Adrenal gland (tissue), 9 donors: ENCODE measurements at regions not wholly inside any gene's neighbourhood (a gene's known extent, or its start where the extent isn't known, plus 50 kb on each side); places are given as distances from the start of the nearest gene placed in this dataset.
"Not testable (repeated sequence)": the region's sequence is repeated elsewhere in the genome, so short reads cannot be mapped to it uniquely, and the experiment has no call there.

Source experiments
- DNase-seq, 7 donors: peaks; one replicate each; pipeline ENCODE4 v3.0.0-alpha.2; 2019 to 2020
- H3K27ac ChIP-seq, 5 donors: fragments of 200-600 bp; sonication (generic) in 4 of 5; 1 replicate in 3 of 5; 2 replicates in 2 of 5; pipeline versions ENCODE4 v1.5.1 to v1.8.0; 2016 to 2020; ENCODE audit warnings: mild to moderate bottlenecking in 1 of 5
- H3K27me3 ChIP-seq: fragments of 200-600 bp; 2 replicates; pipeline ENCODE4 v1.8.0; 2021
- H3K36me3 ChIP-seq, 2 donors: fragments of 200-600 bp; replicated peaks in 1 of 2; 1 replicate in 1 of 2; 2 replicates in 1 of 2; pipeline versions ENCODE4 v1.5.1 to v1.8.0; 2018 to 2022
- H3K4me1 ChIP-seq, 2 donors: fragments of 200-600 bp; replicated peaks in 1 of 2; 1 replicate in 1 of 2; 2 replicates in 1 of 2; pipeline versions ENCODE4 v1.5.1 to v1.8.0; 2018 to 2021
- H3K4me3 ChIP-seq, 4 donors: fragments of 200-600 bp; sonication (generic) in 3 of 4; one replicate each; pipeline ENCODE4 v1.5.1; 2016 to 2018
- H3K9me3 ChIP-seq, 3 donors: fragments of 200-600 bp; sonication (generic) in 1 of 3; replicated peaks in 1 of 3; 1 replicate in 2 of 3; 2 replicates in 1 of 3; pipeline versions ENCODE4 v1.5.1 to v1.8.0; 2016 to 2021
- CTCF ChIP-seq, 6 experiments: fragments of 450-650 bp in 4 of 6; fragments of 200-600 bp in 2 of 6; sonication (generic) in 1 of 6; IDR thresholded peaks; 1 replicate in 5 of 6; 2 replicates in 1 of 6; pipeline versions ENCODE4 v1.5.1 to v1.8.0; 2016 to 2021; ENCODE audit warnings: antibody characterized with exemption in 6 of 6, mild to moderate bottlenecking in 2 of 6, moderate library complexity in 1 of 6
- POLR2A ChIP-seq, 2 donors: fragments of 450-650 bp; IDR thresholded peaks; one replicate each; pipeline ENCODE4 v1.6.1; 2017; ENCODE audit warnings: antibody characterized with exemption in 2 of 2, mild to moderate bottlenecking in 2 of 2, moderate library complexity in 1 of 2
- WGBS, 4 donors: extraction: QIAGEN DNeasy Blood & Tissue Kit in 2 of 4; methylation state at CpG; one replicate each; pipeline versions ENCODE4 v1.1.5 to v1.1.7; 2013 to 2017; 5-methylcytosine and 5-hydroxymethylcytosine counted together
- intact Hi-C, 2 donors: fragments of 100-400 bp; cut with DNase I; formaldehyde crosslinking; loops; one replicate each; pipeline versions ENCODE4 v1.14.1 to v1.15.0; 2022 to 2023
- donor health status: healthy with polysubstance abuse.
- donor health status: Bipolar disorder and iron deficiency.
- donor health status: DM: yes; HTN: yes; CAD: no.
- donor health status: DM: no; HTN: no; CAD: no.
- donor health status: DM: no; HTN: no; CAD: no.

DNA sequence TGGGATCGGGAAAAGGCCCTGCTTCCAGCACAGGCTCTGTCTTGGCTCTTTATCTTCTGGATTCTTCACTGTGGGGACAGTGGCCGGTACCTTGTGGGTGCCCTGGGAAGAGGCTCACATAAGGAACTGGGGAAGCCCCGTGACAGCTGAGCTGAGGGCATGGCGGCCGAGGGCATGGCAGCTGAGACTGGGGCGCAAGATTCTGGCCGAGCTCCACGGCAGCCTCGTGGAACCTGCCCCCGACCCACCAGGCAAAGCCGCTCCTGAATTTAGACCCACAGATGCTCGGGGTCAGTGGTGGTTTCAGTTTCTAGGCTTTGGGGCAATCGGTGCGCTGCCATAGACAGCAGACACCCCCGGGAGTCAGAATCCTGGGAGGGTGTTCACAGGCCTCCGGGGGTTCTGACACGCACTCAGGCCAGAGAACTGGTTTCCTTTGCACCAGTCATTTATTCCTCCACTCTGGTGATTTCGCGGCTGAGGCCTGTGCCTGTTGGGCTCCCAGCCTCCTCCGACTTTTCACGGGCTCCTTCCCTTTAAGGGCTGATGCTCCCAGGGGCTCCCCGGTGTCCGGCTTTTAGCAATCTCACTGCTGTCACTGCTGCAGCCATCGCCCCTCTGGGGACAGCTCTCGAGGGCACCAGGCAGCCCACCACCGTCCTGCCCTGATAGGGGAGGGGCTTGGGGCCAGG lies 117.6 kb downstream of the TEX29 start:
- Histone ChIP-seq H3K27me3 (no peaks in the 10 kb centered on the region), H3K4me1 (no peaks in the 10 kb centered on the region), H3K4me3 (no peak overlapping the region), H3K36me3 (no peaks in the 10 kb centered on the region), H3K27ac (no peak overlapping the region), H3K9me3 (no peaks in the 10 kb centered on the region)
- intact Hi-C loops: no loop called here
- TF ChIP-seq CTCF (IDR thresholded peaks at IDR 0.05) (no peak), POLR2A (IDR thresholded peaks at IDR 0.05) (no peak)
- WGBS, 4 donors: 86 to 90% (median 86%) methylated on average over 21 to 26 of the region's 26 CpGs
- no peak for DNase-seq

- H3K27me3 ChIP-seq, DNase-seq, H3K36me3 ChIP-seq, intact Hi-C loops, H3K4me1 ChIP-seq, H3K27ac ChIP-seq, H3K9me3 ChIP-seq, H3K4me3 ChIP-seq: not testable (repeated sequence)
- 36 to 53% (median 44%) methylated on average over 1 of the region's 1 CpG for WGBS, 4 donors
Measured at GRCh38 chr13:111440492-111440891, 120.0 kb downstream of the TEX29 start.

DNA sequence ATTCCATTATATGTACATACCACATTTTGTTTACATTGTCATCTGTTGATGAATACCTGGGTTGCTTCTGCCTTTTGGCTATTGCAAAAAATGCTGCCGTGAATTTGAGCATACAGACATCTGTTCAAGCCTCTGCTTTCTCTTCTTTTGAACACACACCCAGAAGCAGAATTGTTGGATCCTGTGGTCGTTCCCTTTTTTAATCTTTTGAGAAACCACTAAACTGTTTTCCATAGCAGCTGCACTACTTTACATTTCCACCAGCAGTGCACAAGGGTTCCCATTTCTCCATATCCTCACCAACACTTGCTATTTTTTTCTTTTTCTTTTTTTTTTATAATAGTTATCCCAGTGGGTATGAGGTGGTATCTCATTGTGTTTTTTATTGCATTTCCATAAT lies 123.5 kb downstream of the TEX29 start:
- no peak for TF ChIP-seq POLR2A (IDR thresholded peaks at IDR 0.05)
- no peak for TF ChIP-seq CTCF (IDR thresholded peaks at IDR 0.05)
- intact Hi-C loops: no loop called here
- H3K9me3 ChIP-seq: peaks cover 0 to 9% (median 0%) of the 10 kb centered on the region in 3 donors
- no peaks in the 10 kb centered on the region for H3K36me3 ChIP-seq
- H3K4me3 ChIP-seq: no peak overlapping the region
- peaks cover 4% of the 10 kb centered on the region for H3K27me3 ChIP-seq
- H3K4me1 ChIP-seq: no peaks in the 10 kb centered on the region
- no peak for DNase-seq
- WGBS, 4 donors: 70 to 85% (median 75%) methylated on average over 2 of the region's 2 CpGs
- no peak overlapping the region for H3K27ac ChIP-seq

- H3K4me1 ChIP-seq: no peaks in the 10 kb centered on the region
- 66 to 83% (median 73%) methylated on average over 5 to 7 of the region's 7 CpGs for WGBS, 4 donors
- intact Hi-C loops: no loop called here
- H3K4me3 ChIP-seq: no peak overlapping the region
- no peak for DNase-seq
- H3K27ac ChIP-seq: no peak overlapping the region
- peaks cover 4% of the 10 kb centered on the region for H3K27me3 ChIP-seq
- TF ChIP-seq CTCF (IDR thresholded peaks at IDR 0.05): no peak
- TF ChIP-seq POLR2A (IDR thresholded peaks at IDR 0.05): no peak
- H3K9me3 ChIP-seq: peaks cover 0 to 9% (median 0%) of the 10 kb centered on the region in 3 donors
- H3K36me3 ChIP-seq: no peaks in the 10 kb centered on the region
Measured at GRCh38 chr13:111448504-111448903, 128.1 kb downstream of the TEX29 start.

- Histone ChIP-seq H3K27me3 (peaks cover 4% of the 10 kb centered on the region), H3K4me1 (no peaks in the 10 kb centered on the region), H3K27ac (no peak overlapping the region), H3K9me3 (peaks cover 0 to 9% (median 0%) of the 10 kb centered on the region in 3 donors), H3K4me3 (no peak overlapping the region), H3K36me3 (no peaks in the 10 kb centered on the region)
- WGBS, 4 donors: 73 to 87% (median 82%) methylated on average over 5 to 7 of the region's 7 CpGs
- intact Hi-C loops: no loop called here
- no peak for TF ChIP-seq CTCF (IDR thresholded peaks at IDR 0.05)
- TF ChIP-seq POLR2A (IDR thresholded peaks at IDR 0.05): no peak
- no peak for DNase-seq
Measured at GRCh38 chr13:111449041-111449440, 128.6 kb downstream of the TEX29 start.
